Spleen (tissue), 7 donors: ENCODE measurements at regions not wholly inside any gene's neighbourhood (a gene's known extent, or its start where the extent isn't known, plus 50 kb on each side); places are given as distances from the start of the nearest gene placed in this dataset.

Experiments used
- POLR2A ChIP-seq, 3 donors: fragments of 450-650 bp; IDR thresholded peaks; one replicate each; pipeline ENCODE4 v1.5.1; 2017; ENCODE audit warnings: antibody characterized with exemption in 3 of 3, mild to moderate bottlenecking in 1 of 3
- TF ChIP-seq, protein P1 (sequence below), 11 experiments: fragments of 200-600 bp in 7 of 11; fragments of 450-650 bp in 4 of 11; sonication (generic) in 4 of 11; IDR thresholded peaks in 8 of 11; conservative IDR thresholded peaks in 3 of 11; 1 replicate in 7 of 11; 2 replicates in 4 of 11; pipeline versions ENCODE4 v1.4.0 to v1.8.0; 2016 to 2021; ENCODE audit warnings: antibody characterized with exemption in 11 of 11, inconsistent platforms in 4 of 11, mild to moderate bottlenecking in 1 of 11
- donor health status: DM: no; HTN: no; CAD: no; lungs with moderate emphysema.
- donor health status: DM: no; HTN: no; CAD: no.
- donor health status: DM: no; HTN: no; CAD: no.

DNA sequence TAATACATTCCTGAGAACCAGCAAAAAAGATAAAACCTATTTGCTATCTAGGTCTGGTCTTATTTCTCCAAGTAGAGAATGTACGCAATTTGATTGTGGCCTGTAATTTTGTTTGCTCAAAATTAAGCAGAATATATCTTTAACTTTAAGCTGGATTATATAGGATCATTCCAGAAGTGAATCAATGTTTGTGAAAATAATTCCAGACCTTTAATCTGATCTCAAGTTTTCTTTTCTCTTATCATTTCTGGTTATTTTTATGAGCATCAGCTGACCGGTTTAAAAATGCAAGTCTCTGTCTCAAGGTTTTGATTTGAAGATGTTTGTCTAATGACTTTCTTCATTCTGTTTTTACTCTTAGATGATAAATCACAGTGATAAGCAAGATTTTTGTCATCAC lies 997.9 kb upstream of the FLRT2 start:
- TF ChIP-seq, protein P1, sequence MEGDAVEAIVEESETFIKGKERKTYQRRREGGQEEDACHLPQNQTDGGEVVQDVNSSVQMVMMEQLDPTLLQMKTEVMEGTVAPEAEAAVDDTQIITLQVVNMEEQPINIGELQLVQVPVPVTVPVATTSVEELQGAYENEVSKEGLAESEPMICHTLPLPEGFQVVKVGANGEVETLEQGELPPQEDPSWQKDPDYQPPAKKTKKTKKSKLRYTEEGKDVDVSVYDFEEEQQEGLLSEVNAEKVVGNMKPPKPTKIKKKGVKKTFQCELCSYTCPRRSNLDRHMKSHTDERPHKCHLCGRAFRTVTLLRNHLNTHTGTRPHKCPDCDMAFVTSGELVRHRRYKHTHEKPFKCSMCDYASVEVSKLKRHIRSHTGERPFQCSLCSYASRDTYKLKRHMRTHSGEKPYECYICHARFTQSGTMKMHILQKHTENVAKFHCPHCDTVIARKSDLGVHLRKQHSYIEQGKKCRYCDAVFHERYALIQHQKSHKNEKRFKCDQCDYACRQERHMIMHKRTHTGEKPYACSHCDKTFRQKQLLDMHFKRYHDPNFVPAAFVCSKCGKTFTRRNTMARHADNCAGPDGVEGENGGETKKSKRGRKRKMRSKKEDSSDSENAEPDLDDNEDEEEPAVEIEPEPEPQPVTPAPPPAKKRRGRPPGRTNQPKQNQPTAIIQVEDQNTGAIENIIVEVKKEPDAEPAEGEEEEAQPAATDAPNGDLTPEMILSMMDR (IDR thresholded peaks at IDR 0.05 in 8 of 11, conservative IDR thresholded peaks at IDR 0.05 in 3 of 11), result no peak
- no peak for TF ChIP-seq POLR2A (IDR thresholded peaks at IDR 0.05)
